Activated CD4-positive, alpha-beta T cell treated with anti-CD3 and anti-CD28 coated beads for 36 hours (primary cell): ENCODE measurements at regions not wholly inside any gene's neighbourhood (a gene's known extent, or its start where the extent isn't known, plus 50 kb on each side); places are given as distances from the start of the nearest gene placed in this dataset.

Experiments used
- ATAC-seq: fragments of 200-7000 bp; cut with Tn5 transposase; one replicate; pipeline ENCODE4 v1.10.0; 2021; ENCODE audit warnings: mild to moderate bottlenecking, moderate library complexity
- CTCF ChIA-PET: fragments of 350-600 bp; sonication (Branson Sonifier 250); formaldehyde crosslinking; loops from one replicate; lab custom pipeline; 2021; ENCODE audit warnings: antibody characterized with exemption; lab: Charles Lee
- POLR2A ChIA-PET: fragments of 350-600 bp; sonication (Branson Sonifier 250); formaldehyde crosslinking; loops from one replicate; lab custom pipeline; 2021; ENCODE audit warnings: antibody characterized with exemption, inconsistent platforms; lab: Charles Lee
- DNase-seq: peaks from one replicate; pipeline ENCODE4 v3.0.0-alpha.2; 2020
- H3K27ac Mint-ChIP-seq: one replicate; pipeline ENCODE4 v1.8.0; 2021; ENCODE audit warnings: mixed read lengths
- H3K27me3 Mint-ChIP-seq: one replicate; pipeline ENCODE4 v1.8.0; 2021; ENCODE audit warnings: mixed read lengths
- H3K36me3 Mint-ChIP-seq: one replicate; pipeline ENCODE4 v1.8.0; 2021; ENCODE audit warnings: low read depth, mixed read lengths
- H3K4me1 Mint-ChIP-seq: one replicate; pipeline ENCODE4 v1.8.0; 2021; ENCODE audit warnings: mixed read lengths
- H3K4me3 Mint-ChIP-seq: one replicate; pipeline ENCODE4 v1.8.0; 2021; ENCODE audit warnings: mild to moderate bottlenecking, moderate library complexity, mixed read lengths
- H3K9me3 Mint-ChIP-seq: one replicate; pipeline ENCODE4 v1.8.0; 2021; ENCODE audit warnings: low read depth, mixed read lengths
- intact Hi-C, 2 experiments: fragments of 100-400 bp; cut with DNase I in 1 of 2; cut with micrococcal nuclease in 1 of 2; formaldehyde crosslinking; loops; one replicate each; pipeline versions ENCODE4 v1.14.2 to v1.15.1; 2022 to 2024; cut with DNase I, micrococcal nuclease

GRCh38 chr4:165678936-165679325, 194.1 kb upstream of the TLL1 start:
- ATAC-seq (no peak), DNase-seq (no peak)
- Mint-ChIP-seq H3K4me3 (no peak overlapping the region), H3K9me3 (no peaks in the 10 kb centered on the region), H3K27me3 (peaks cover 2% of the 10 kb centered on the region), H3K36me3 (no peaks in the 10 kb centered on the region), H3K4me1 (no peaks in the 10 kb centered on the region), H3K27ac (no peak overlapping the region)
- intact Hi-C loops, result no loop called here
- CTCF ChIA-PET, result interaction anchor here (0.6 kb wide), 1 partner anchor 142 kb away, joined by 3 read pairs; no protein-coding TSS in a partner anchor
- POLR2A ChIA-PET, result no interaction called here

- H3K27ac Mint-ChIP-seq, result no peak overlapping the region
- H3K4me1 Mint-ChIP-seq, result no peaks in the 10 kb centered on the region
Measured at GRCh38 chr4:165680821-165681220, 192.2 kb upstream of the TLL1 start.

GRCh38 chr4:165682611-165683010, 190.4 kb upstream of the TLL1 start:
- H3K4me3 Mint-ChIP-seq, result no peak overlapping the region
- H3K4me1 Mint-ChIP-seq, result no peaks in the 10 kb centered on the region
- POLR2A ChIA-PET, result no interaction called here
- no peak for DNase-seq
- H3K36me3 Mint-ChIP-seq, result no peaks in the 10 kb centered on the region
- ATAC-seq, result no peak
- intact Hi-C loops, result no loop called here
- H3K27ac Mint-ChIP-seq, result no peak overlapping the region
- H3K27me3 Mint-ChIP-seq, result peaks cover 2% of the 10 kb centered on the region
- CTCF ChIA-PET, result no interaction called here
- no peaks in the 10 kb centered on the region for H3K9me3 Mint-ChIP-seq

More at GRCh38 chr4:165680821-165681220, 192.2 kb upstream of the TLL1 start:
- ChIA-PET POLR2A (no interaction called here), CTCF (no interaction called here)
- DNase-seq, result no peak
- Mint-ChIP-seq H3K9me3 (no peaks in the 10 kb centered on the region), H3K27me3 (peaks cover 2% of the 10 kb centered on the region), H3K4me3 (no peak overlapping the region), H3K36me3 (no peaks in the 10 kb centered on the region)
- intact Hi-C loops, result no loop called here
- no peak for ATAC-seq

GRCh38 chr4:165684177-165684805, 188.7 kb upstream of the TLL1 start:
- POLR2A ChIA-PET, result no interaction called here
- Mint-ChIP-seq H3K36me3 (no peaks in the 10 kb centered on the region), H3K4me1 (no peaks in the 10 kb centered on the region), H3K4me3 (no peak overlapping the region), H3K27me3 (no peaks in the 10 kb centered on the region), H3K27ac (no peak overlapping the region), H3K9me3 (no peaks in the 10 kb centered on the region)
- no peak for ATAC-seq
- intact Hi-C loops, result no loop called here
- no peak for DNase-seq
- CTCF ChIA-PET, result no interaction called here

GRCh38 chr4:165686756-165687155, 186.3 kb upstream of the TLL1 start:
- Mint-ChIP-seq H3K9me3 (no peaks in the 10 kb centered on the region), H3K27ac (no peak overlapping the region), H3K4me1 (no peaks in the 10 kb centered on the region), H3K27me3 (no peaks in the 10 kb centered on the region), H3K4me3 (no peak overlapping the region), H3K36me3 (no peaks in the 10 kb centered on the region)
- no peak for DNase-seq
- intact Hi-C loops, result no loop called here
- ChIA-PET CTCF (no interaction called here), POLR2A (no interaction called here)
- ATAC-seq, result no peak

- Mint-ChIP-seq H3K9me3 (no peaks in the 10 kb centered on the region), H3K36me3 (no peaks in the 10 kb centered on the region), H3K27me3 (no peaks in the 10 kb centered on the region), H3K4me3 (no peak overlapping the region), H3K27ac (no peak overlapping the region), H3K4me1 (no peaks in the 10 kb centered on the region)
- DNase-seq (no peak), ATAC-seq (no peak)
- POLR2A ChIA-PET, result no interaction called here
- intact Hi-C loops, result no loop called here
- CTCF ChIA-PET, result no interaction called here
Measured at GRCh38 chr4:165689159-165689558, 183.9 kb upstream of the TLL1 start.

- intact Hi-C loops, result no loop called here
- no peaks in the 10 kb centered on the region for H3K4me1 Mint-ChIP-seq
- H3K27ac Mint-ChIP-seq, result no peak overlapping the region
- H3K27me3 Mint-ChIP-seq, result no peaks in the 10 kb centered on the region
- DNase-seq (no peak), ATAC-seq (no peak)
- no peaks in the 10 kb centered on the region for H3K9me3 Mint-ChIP-seq
- ChIA-PET CTCF (no interaction called here), POLR2A (interaction anchor here (0.7 kb wide), 1 partner anchor 107 kb away, joined by 18 read pairs; no protein-coding TSS in a partner anchor)
- H3K4me3 Mint-ChIP-seq, result no peak overlapping the region
- no peaks in the 10 kb centered on the region for H3K36me3 Mint-ChIP-seq
Measured at GRCh38 chr4:165692082-165692481, 181.0 kb upstream of the TLL1 start.

GRCh38 chr4:165698272-165698671, 174.8 kb upstream of the TLL1 start:
- ChIA-PET CTCF (no interaction called here), POLR2A (no interaction called here)
- Mint-ChIP-seq H3K4me3 (no peak overlapping the region), H3K4me1 (no peaks in the 10 kb centered on the region), H3K36me3 (no peaks in the 10 kb centered on the region), H3K9me3 (no peaks in the 10 kb centered on the region), H3K27ac (no peak overlapping the region), H3K27me3 (no peaks in the 10 kb centered on the region)
- DNase-seq (no peak), ATAC-seq (no peak)
- intact Hi-C loops, result no loop called here

GRCh38 chr4:165699055-165699454, 174.0 kb upstream of the TLL1 start:
- Mint-ChIP-seq H3K9me3 (no peaks in the 10 kb centered on the region), H3K4me1 (no peaks in the 10 kb centered on the region), H3K4me3 (no peak overlapping the region), H3K36me3 (no peaks in the 10 kb centered on the region), H3K27ac (no peak overlapping the region), H3K27me3 (no peaks in the 10 kb centered on the region)
- ChIA-PET CTCF (no interaction called here), POLR2A (no interaction called here)
- DNase-seq (no peak), ATAC-seq (no peak)
- intact Hi-C loops, result no loop called here

- DNase-seq (peak; percentile 17), ATAC-seq (peak; percentile 23)
- H3K27me3 Mint-ChIP-seq, result no peaks in the 10 kb centered on the region
- CTCF ChIA-PET, result no interaction called here
- intact Hi-C loops, result no loop called here
- H3K9me3 Mint-ChIP-seq, result no peaks in the 10 kb centered on the region
- POLR2A ChIA-PET, result no interaction called here
- H3K36me3 Mint-ChIP-seq, result no peaks in the 10 kb centered on the region
- H3K4me3 Mint-ChIP-seq, result no peak overlapping the region
- no peak overlapping the region for H3K27ac Mint-ChIP-seq
- H3K4me1 Mint-ChIP-seq, result no peaks in the 10 kb centered on the region
Measured at GRCh38 chr4:165700855-165701254, 172.2 kb upstream of the TLL1 start.

- Mint-ChIP-seq H3K9me3 (no peaks in the 10 kb centered on the region), H3K4me1 (no peaks in the 10 kb centered on the region), H3K4me3 (no peak overlapping the region), H3K36me3 (no peaks in the 10 kb centered on the region), H3K27ac (no peak overlapping the region), H3K27me3 (no peaks in the 10 kb centered on the region)
- ChIA-PET POLR2A (no interaction called here), CTCF (no interaction called here)
- intact Hi-C loops, result no loop called here
- DNase-seq, result no peak
- no peak for ATAC-seq
Measured at GRCh38 chr4:165707128-165707527, 165.9 kb upstream of the TLL1 start.

GRCh38 chr4:165709516-165709915, 163.5 kb upstream of the TLL1 start:
- no peak overlapping the region for H3K4me3 Mint-ChIP-seq
- ChIA-PET POLR2A (no interaction called here), CTCF (no interaction called here)
- H3K9me3 Mint-ChIP-seq, result no peaks in the 10 kb centered on the region
- intact Hi-C loops, result no loop called here
- DNase-seq (no peak), ATAC-seq (no peak)
- no peaks in the 10 kb centered on the region for H3K4me1 Mint-ChIP-seq
- H3K27me3 Mint-ChIP-seq, result peaks cover 3% of the 10 kb centered on the region
- H3K27ac Mint-ChIP-seq, result no peak overlapping the region
- H3K36me3 Mint-ChIP-seq, result no peaks in the 10 kb centered on the region
